T-helper 1 cell treated with Interleukin-12 subunit alpha and Interleukin-12 subunit beta and Interleukin-4 antibody, amounts not matched to agents 30 ng/mL and 1 ng/mL, for 36 hours (primary cell): ENCODE measurements at regions not wholly inside any gene's neighbourhood (a gene's known extent, or its start where the extent isn't known, plus 50 kb on each side); places are given as distances from the start of the nearest gene placed in this dataset.

Experiments used
- intact Hi-C: fragments of 100-400 bp; cut with micrococcal nuclease; formaldehyde crosslinking; loops from one replicate; pipeline ENCODE4 v1.15.1; 2024

DNA sequence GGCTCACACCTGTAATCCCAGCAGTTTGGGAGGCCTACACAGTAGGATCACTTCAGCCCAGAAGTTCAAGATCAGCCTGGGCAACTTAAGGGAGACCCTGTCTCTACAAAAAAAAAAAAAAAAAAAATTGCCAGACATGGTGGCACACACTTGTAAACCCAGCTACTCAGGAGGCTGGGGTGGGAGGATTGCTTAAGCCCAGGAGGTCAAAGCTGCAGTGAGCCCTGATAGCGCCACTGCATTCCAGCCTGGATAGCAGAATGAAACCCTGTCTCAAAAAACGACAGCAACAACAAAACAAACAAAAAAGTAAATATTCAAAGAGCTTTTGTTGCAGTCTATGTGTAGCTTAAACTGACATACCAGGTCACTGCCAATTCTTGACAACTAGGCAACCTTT is 63.1 kb upstream of the TANK start:
- intact Hi-C loops, result no loop called here

DNA sequence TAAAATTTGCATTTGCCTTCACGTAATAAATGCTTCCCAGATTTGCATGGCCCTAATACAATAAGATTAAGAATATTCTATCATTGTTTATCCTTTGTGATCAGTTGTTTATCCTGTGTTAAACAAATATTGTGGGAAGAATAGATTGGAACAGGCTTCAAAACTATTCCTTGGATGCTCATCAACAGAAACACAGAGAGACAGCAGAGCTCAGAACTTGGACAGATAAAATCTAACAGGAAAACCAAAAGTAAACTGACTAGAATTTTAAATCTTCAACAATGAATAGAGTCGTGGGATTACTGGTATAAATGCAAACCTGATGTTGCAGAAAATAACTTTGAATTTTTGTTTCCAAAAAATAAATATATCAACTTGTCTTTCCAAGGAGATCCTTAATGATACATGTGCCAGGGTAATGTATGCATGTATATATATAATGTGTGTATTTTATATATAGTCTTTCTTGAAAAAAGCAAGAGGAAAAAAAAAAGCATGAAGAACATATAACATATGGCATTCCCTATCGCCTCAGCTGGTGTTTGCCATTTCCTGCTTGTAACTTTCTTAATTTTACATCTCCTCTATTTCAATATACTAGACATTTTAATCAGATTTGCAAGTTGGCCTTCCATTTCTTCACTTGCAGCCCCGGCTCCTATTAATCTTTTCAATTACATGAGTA is 59.9 kb upstream of the TANK start:
- intact Hi-C loops, result no loop called here

- intact Hi-C loops, result no loop called here
Observed at GRCh38 chr2:161101406-161101805, 58.8 kb upstream of the TANK start.

DNA sequence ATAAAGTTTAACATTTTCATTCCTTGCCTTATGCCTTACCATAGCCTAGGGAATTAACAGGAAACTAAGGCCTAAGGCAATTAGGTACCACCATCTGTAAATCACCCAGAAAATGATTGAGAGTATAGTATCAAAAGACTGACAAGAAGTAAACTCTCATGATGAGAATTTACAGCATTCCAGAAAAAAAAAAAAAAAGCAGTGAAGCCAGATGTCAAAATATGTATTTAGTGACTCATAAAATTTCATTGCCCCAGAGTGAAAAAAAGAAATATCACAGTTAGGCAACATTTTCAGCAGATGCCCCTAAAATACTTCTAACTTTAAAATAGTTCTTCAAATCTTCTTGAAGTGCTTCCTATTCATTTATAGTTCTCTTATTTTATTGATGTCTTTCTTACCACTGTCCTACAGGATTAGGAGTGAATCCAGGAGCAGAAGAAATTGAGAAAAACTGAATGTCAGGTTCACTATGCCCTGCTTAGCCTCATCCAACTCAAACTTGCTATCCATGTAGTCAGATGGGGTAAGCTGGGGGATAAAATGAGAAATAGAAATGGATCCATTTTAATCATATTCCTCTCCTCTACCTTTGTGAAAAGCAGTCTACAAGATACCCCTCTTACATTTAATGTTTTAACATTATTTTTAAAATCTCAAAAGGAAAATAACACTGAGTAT is 57.3 kb upstream of the TANK start:
- intact Hi-C loops, result no loop called here

DNA sequence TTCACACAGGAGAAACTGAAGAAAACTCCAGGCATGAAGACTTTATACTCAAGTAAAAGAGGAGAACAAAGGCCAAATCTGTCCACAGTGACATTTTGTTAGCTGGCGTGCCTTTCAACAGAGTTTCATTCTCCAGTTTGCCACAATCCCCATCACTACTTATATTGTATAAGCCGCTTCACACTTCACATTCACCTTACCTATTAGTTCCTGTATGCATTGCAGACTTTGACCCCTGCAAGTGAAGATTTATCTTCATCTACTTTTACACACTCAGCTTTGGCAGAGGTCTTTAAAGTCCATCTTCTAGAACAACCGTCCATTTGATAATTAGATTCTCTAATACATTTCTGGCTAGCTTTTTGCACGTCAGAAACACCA is 56.8 kb upstream of the TANK start:
- intact Hi-C loops, result no loop called here

GRCh38 chr2:161104054-161104553 is 56.1 kb upstream of the TANK start:
- intact Hi-C loops, result loop anchor here (1.0 to 2.0 kb wide), 3 partner anchors 19 to 33 kb away; no protein-coding TSS in a partner anchor

GRCh38 chr2:161107265-161107664 is 53.0 kb upstream of the TANK start:
- intact Hi-C loops, result no loop called here
